A673 (cell line): ENCODE measurements at regions not wholly inside any gene's neighbourhood (a gene's known extent, or its start where the extent isn't known, plus 50 kb on each side); places are given as distances from the start of the nearest gene placed in this dataset.

Experiments used
- CTCF ChIP-seq: fragments of 300-800, 200-600 bp; sonication (generic); conservative IDR thresholded peaks from 2 replicates; pipeline ENCODE4 v1.5.1; 2017; ENCODE audit warnings: low read depth, mild to moderate bottlenecking, antibody characterized with exemption, low read length, moderate library complexity, mixed read lengths
- EZH2 ChIP-seq: fragments of 200-600 bp; sonication (generic); IDR thresholded peaks from 2 replicates; pipeline ENCODE4 v1.6.1; 2017; ENCODE audit warnings: borderline replicate concordance, low read depth, mild to moderate bottlenecking, mixed read lengths, antibody characterized with exemption, low read length; ENCODE audit not compliant: poor library complexity, severe bottlenecking

- no peak for TF ChIP-seq CTCF
- TF ChIP-seq EZH2, result no peak
These were observed 72.7 kb upstream of the FAM136A start for GRCh38 chr2:70374616-70375015.
